Neural cell (in vitro differentiated cells): ENCODE measurements at regions not wholly inside any gene's neighbourhood (a gene's known extent, or its start where the extent isn't known, plus 50 kb on each side); places are given as distances from the start of the nearest gene placed in this dataset.

Experiments
- H2AFZ ChIP-seq: fragments of 200-600, 300-800 bp; sonication (generic), shearing (Covaris generic); 2 replicates; pipeline ENCODE4 v1.6.0; 2014; ENCODE audit warnings: low read depth, mild to moderate bottlenecking, antibody characterized with exemption, low read length, moderate library complexity
- H3F3A ChIP-seq: fragments of 200-600 bp; shearing (Covaris generic); 2 replicates; pipeline ENCODE4 v1.6.1; 2016; ENCODE audit warnings: mild to moderate bottlenecking, moderate library complexity, mixed read lengths, antibody characterized with exemption, low read length; ENCODE audit not compliant: insufficient read depth, poor library complexity, severe bottlenecking
- H3K27ac ChIP-seq: fragments of 200-600, 300-800 bp; sonication (generic), shearing (Covaris generic); 2 replicates; pipeline ENCODE4 v1.5.1; 2014; ENCODE audit warnings: mild to moderate bottlenecking, low read length, moderate library complexity
- H3K27me3 ChIP-seq: fragments of 300-800, 200-600 bp; sonication (generic), shearing (Covaris generic); 2 replicates; pipeline ENCODE4 v1.6.0; 2014; ENCODE audit warnings: mild to moderate bottlenecking, low read depth, low read length, moderate library complexity; ENCODE audit not compliant: insufficient read depth
- H3K36me3 ChIP-seq: fragments of 300-800, 200-600 bp; sonication (generic), shearing (Covaris generic); 2 replicates; pipeline ENCODE4 v1.5.1; 2014; ENCODE audit warnings: mild to moderate bottlenecking, antibody characterized with exemption, low read length, moderate library complexity; ENCODE audit not compliant: insufficient read depth
- H3K4me2 ChIP-seq: fragments of 300-800, 200-600 bp; sonication (generic), shearing (Covaris generic); 2 replicates; pipeline ENCODE4 v1.6.0; 2014; ENCODE audit warnings: mild to moderate bottlenecking, low read length
- H3K4me3 ChIP-seq: fragments of 300-800, 200-600 bp; sonication (generic), shearing (Covaris generic); 2 replicates; pipeline ENCODE4 v1.5.1; 2014; ENCODE audit warnings: mild to moderate bottlenecking, low read length, moderate library complexity
- H3K79me2 ChIP-seq: fragments of 200-600 bp; shearing (Covaris generic); replicated peaks from 2 replicates; pipeline ENCODE4 v1.6.0; 2014; ENCODE audit warnings: mild to moderate bottlenecking, low read length, moderate library complexity; ENCODE audit not compliant: insufficient read depth
- H3K9ac ChIP-seq: fragments of 300-800, 200-600 bp; sonication (generic), shearing (Covaris generic); 2 replicates; pipeline ENCODE4 v1.6.1; 2016; ENCODE audit warnings: mild to moderate bottlenecking, low read length, mixed read lengths
- H3K9me2 ChIP-seq: fragments of 200-600 bp; shearing (Covaris generic); 2 replicates; pipeline ENCODE4 v1.6.1; 2016; ENCODE audit warnings: mild to moderate bottlenecking, low read length, mixed read lengths; ENCODE audit not compliant: insufficient read depth
- H3K9me3 ChIP-seq: fragments of 200-600, 300-800 bp; sonication (generic), shearing (Covaris generic); 2 replicates; pipeline ENCODE4 v1.6.1; 2016; ENCODE audit warnings: mild to moderate bottlenecking, mixed run types, low read length, moderate library complexity, mixed read lengths
- H4K20me1 ChIP-seq: fragments of 200-600 bp; shearing (Covaris generic); 2 replicates; pipeline ENCODE4 v1.6.1; 2016; ENCODE audit warnings: mild to moderate bottlenecking, mixed run types; ENCODE audit not compliant: insufficient read depth
- EP300 ChIP-seq: fragments of 450-650 bp; conservative IDR thresholded peaks from 2 replicates; pipeline ENCODE4 v1.6.1; 2014; ENCODE audit warnings: antibody characterized with exemption, mild to moderate bottlenecking, moderate library complexity; ENCODE audit not compliant: poor library complexity, severe bottlenecking
- EZH2 ChIP-seq: fragments of 200-600, 300-800 bp; shearing (Covaris generic), sonication (generic); IDR thresholded peaks from 2 replicates; pipeline ENCODE4 v1.6.1; 2014; ENCODE audit warnings: antibody characterized with exemption, low read length, borderline replicate concordance, mild to moderate bottlenecking; ENCODE audit not compliant: insufficient read depth, poor library complexity, severe bottlenecking
- MXI1 ChIP-seq: fragments of 450-650 bp; conservative IDR thresholded peaks from 2 replicates; pipeline ENCODE4 v1.6.1; 2014; ENCODE audit warnings: antibody characterized with exemption, mild to moderate bottlenecking; ENCODE audit not compliant: poor library complexity, severe bottlenecking
- POLR2AphosphoS5 ChIP-seq: IDR thresholded peaks from 2 replicates; pipeline ENCODE4 v1.6.1; 2012
- RAD21 ChIP-seq: fragments of 450-650 bp; conservative IDR thresholded peaks from 2 replicates; pipeline ENCODE4 v1.6.1; 2014; ENCODE audit warnings: antibody characterized with exemption, mild to moderate bottlenecking, moderate library complexity
- REST ChIP-seq: IDR thresholded peaks from 2 replicates; pipeline ENCODE4 v1.6.1; 2012; ENCODE audit warnings: borderline replicate concordance
- SMC3 ChIP-seq: fragments of 450-650 bp; conservative IDR thresholded peaks from 2 replicates; pipeline ENCODE4 v1.6.1; 2014; ENCODE audit warnings: antibody characterized with exemption, mild to moderate bottlenecking, moderate library complexity; ENCODE audit not compliant: poor library complexity
- TAF1 ChIP-seq: IDR thresholded peaks from 2 replicates; pipeline ENCODE4 v1.6.1; 2012; ENCODE audit warnings: low read depth
- TF ChIP-seq, protein P1 (sequence below): fragments of 450-650 bp; IDR thresholded peaks from 2 replicates; pipeline ENCODE4 v1.5.1; 2014; ENCODE audit warnings: antibody characterized with exemption, mild to moderate bottlenecking, moderate library complexity; ENCODE audit not compliant: poor library complexity, severe bottlenecking

- no peak overlapping the region for H3K4me2 ChIP-seq
- no peaks in the 10 kb centered on the region for H3F3A ChIP-seq
- no peaks in the 10 kb centered on the region for H3K36me3 ChIP-seq
- H3K4me3 ChIP-seq = no peak overlapping the region
- H3K9me3 ChIP-seq = no peaks in the 10 kb centered on the region
- no peaks in the 10 kb centered on the region for H4K20me1 ChIP-seq
- H2AFZ ChIP-seq = no peak overlapping the region
- no peak overlapping the region for H3K27ac ChIP-seq
- H3K79me2 ChIP-seq = no peaks in the 10 kb centered on the region
- H3K9me2 ChIP-seq = no peaks in the 10 kb centered on the region
- H3K27me3 ChIP-seq = no peaks in the 10 kb centered on the region
- TF ChIP-seq MXI1 = no peak
- TF ChIP-seq REST = no peak
- no peak for TF ChIP-seq TAF1
- no peak overlapping the region for H3K9ac ChIP-seq
Measured at GRCh38 chr3:31410411-31410810, 122.3 kb upstream of the STT3B start.

DNA sequence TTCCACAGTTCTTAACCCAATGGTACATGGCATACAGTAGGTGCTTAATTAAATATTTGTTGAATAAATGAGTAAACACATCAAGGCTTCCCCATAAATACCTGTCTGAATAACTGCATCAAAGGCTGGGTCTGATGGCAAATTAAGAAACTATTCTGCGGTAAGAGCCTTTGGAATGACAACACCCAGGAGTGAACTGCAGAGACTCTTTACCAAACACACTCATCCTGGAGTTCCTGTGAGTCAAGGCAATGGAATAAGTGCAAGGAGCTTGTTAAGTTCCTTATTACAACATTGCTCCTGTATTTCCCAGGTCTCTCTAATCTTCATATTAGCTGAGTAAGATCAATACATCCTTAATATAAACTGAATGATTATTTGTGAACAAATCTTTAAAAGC lies 119.9 kb upstream of the STT3B start:
- no peaks in the 10 kb centered on the region for H3K36me3 ChIP-seq
- H3K79me2 ChIP-seq = no peaks in the 10 kb centered on the region
- H3F3A ChIP-seq = no peaks in the 10 kb centered on the region
- no peak overlapping the region for H3K27ac ChIP-seq
- no peaks in the 10 kb centered on the region for H3K9me3 ChIP-seq
- TF ChIP-seq MXI1 (no peak), TAF1 (no peak), RAD21 (no peak), EP300 (no peak), EZH2 (no peak), SMC3 (no peak), POLR2AphosphoS5 (no peak), REST (no peak)
- TF ChIP-seq, protein P1, sequence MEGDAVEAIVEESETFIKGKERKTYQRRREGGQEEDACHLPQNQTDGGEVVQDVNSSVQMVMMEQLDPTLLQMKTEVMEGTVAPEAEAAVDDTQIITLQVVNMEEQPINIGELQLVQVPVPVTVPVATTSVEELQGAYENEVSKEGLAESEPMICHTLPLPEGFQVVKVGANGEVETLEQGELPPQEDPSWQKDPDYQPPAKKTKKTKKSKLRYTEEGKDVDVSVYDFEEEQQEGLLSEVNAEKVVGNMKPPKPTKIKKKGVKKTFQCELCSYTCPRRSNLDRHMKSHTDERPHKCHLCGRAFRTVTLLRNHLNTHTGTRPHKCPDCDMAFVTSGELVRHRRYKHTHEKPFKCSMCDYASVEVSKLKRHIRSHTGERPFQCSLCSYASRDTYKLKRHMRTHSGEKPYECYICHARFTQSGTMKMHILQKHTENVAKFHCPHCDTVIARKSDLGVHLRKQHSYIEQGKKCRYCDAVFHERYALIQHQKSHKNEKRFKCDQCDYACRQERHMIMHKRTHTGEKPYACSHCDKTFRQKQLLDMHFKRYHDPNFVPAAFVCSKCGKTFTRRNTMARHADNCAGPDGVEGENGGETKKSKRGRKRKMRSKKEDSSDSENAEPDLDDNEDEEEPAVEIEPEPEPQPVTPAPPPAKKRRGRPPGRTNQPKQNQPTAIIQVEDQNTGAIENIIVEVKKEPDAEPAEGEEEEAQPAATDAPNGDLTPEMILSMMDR = no peak
- H4K20me1 ChIP-seq = no peaks in the 10 kb centered on the region
- no peaks in the 10 kb centered on the region for H3K27me3 ChIP-seq
- no peak overlapping the region for H2AFZ ChIP-seq
- no peak overlapping the region for H3K9ac ChIP-seq
- no peaks in the 10 kb centered on the region for H3K9me2 ChIP-seq
- no peak overlapping the region for H3K4me2 ChIP-seq
- no peak overlapping the region for H3K4me3 ChIP-seq
